Endothelial cell of umbilical vein (primary cell): ENCODE measurements at regions not wholly inside any gene's neighbourhood (a gene's known extent, or its start where the extent isn't known, plus 50 kb on each side); places are given as distances from the start of the nearest gene placed in this dataset.

Experiments used
- BruUV-seq: library from RNA; stranded (reverse); fragments of 400-500 nt; replicated peaks from 2 replicates; lab custom pipeline; 2021; lab: Mats Ljungman, UMichigan
- CTCF ChIA-PET: fragments of 300-600, 350-600 bp; sonication (Branson Sonifier 250); formaldehyde crosslinking; loops from one replicate; lab custom pipeline; 2021; ENCODE audit warnings: antibody characterized with exemption, inconsistent platforms; lab: Charles Lee
- POLR2A ChIA-PET: fragments of 300-600, 350-600 bp; sonication (Branson Sonifier 250); formaldehyde crosslinking; loops from one replicate; lab custom pipeline; 2021; ENCODE audit warnings: antibody characterized with exemption, inconsistent platforms; lab: Charles Lee
- DNase-seq: peaks from one replicate; pipeline ENCODE4 v3.0.0-alpha.2; 2011; ENCODE audit warnings: low read depth, low spot score
- FAIRE-seq: peaks from 2 replicates; lab custom pipeline; 2011; peaks lifted over from hg19 to GRCh38; lab: Jason Lieb, UNC
- H2AFZ ChIP-seq: 2 replicates; pipeline ENCODE4 v1.6.0; 2012; ENCODE audit warnings: low read depth, low read length, control low read depth, inconsistent platforms
- H3K27ac ChIP-seq: 2 replicates; pipeline ENCODE4 v1.5.1; 2011; ENCODE audit warnings: low read depth, mild to moderate bottlenecking, control low read depth, low read length, moderate library complexity; ENCODE audit not compliant: insufficient read depth
- H3K27me3 ChIP-seq, 2 experiments: 2 replicates each; pipeline versions ENCODE4 v1.6.0 to v1.6.1; 2011; ENCODE audit warnings: low read length in 2 of 2, mixed read lengths in 1 of 2; ENCODE audit not compliant: control insufficient read depth in 2 of 2, insufficient read depth in 2 of 2
- H3K36me3 ChIP-seq, 2 experiments: 2 replicates in 1 of 2; 3 replicates in 1 of 2; pipeline ENCODE4 v1.5.1; 2011; ENCODE audit warnings: low read length in 2 of 2, mild to moderate bottlenecking in 1 of 2, moderate library complexity in 1 of 2; ENCODE audit not compliant: control insufficient read depth in 2 of 2, insufficient read depth in 2 of 2; ENCODE audit errors: extremely low read depth in 1 of 2
- H3K4me1 ChIP-seq: 3 replicates; pipeline ENCODE4 v1.5.1; 2011; ENCODE audit warnings: mild to moderate bottlenecking, low read length; ENCODE audit not compliant: control insufficient read depth, insufficient read depth; ENCODE audit errors: extremely low read depth
- H3K4me2 ChIP-seq: 2 replicates; pipeline ENCODE4 v1.6.1; 2011; ENCODE audit warnings: low read length, control low read depth, mixed read lengths; ENCODE audit not compliant: insufficient read depth
- H3K4me3 ChIP-seq, 3 experiments: fragments of 200-600 bp in 1 of 3; sonication (generic), shearing (Covaris generic) in 1 of 3; replicated peaks in 1 of 3; 2 replicates each; pipeline ENCODE4 v1.5.1; 2011 to 2016; ENCODE audit warnings: control low read depth in 3 of 3, low read length in 3 of 3, mild to moderate bottlenecking in 2 of 3, inconsistent platforms in 1 of 3, low read depth in 1 of 3, moderate library complexity in 1 of 3; ENCODE audit not compliant: insufficient read depth in 1 of 3
- H3K79me2 ChIP-seq: 2 replicates; pipeline ENCODE4 v1.6.0; 2012; ENCODE audit warnings: low read length, inconsistent platforms; ENCODE audit not compliant: control insufficient read depth, insufficient read depth
- H3K9ac ChIP-seq: replicated peaks from 2 replicates; pipeline ENCODE3; 2011; ENCODE audit warnings: low read length, control low read depth; ENCODE audit not compliant: insufficient read depth; ENCODE audit errors: extremely low read depth
- H3K9me1 ChIP-seq: replicated peaks from 3 replicates; pipeline ENCODE4 v1.6.0; 2011; ENCODE audit warnings: mild to moderate bottlenecking, low read length; ENCODE audit not compliant: control insufficient read depth, insufficient read depth; ENCODE audit errors: extremely low read depth
- H3K9me3 ChIP-seq: replicated peaks from 2 replicates; pipeline ENCODE4 v1.5.1; 2012; ENCODE audit warnings: low read length, inconsistent platforms; ENCODE audit not compliant: control insufficient read depth, insufficient read depth
- H4K20me1 ChIP-seq: replicated peaks from 2 replicates; pipeline ENCODE3; 2011; ENCODE audit warnings: mild to moderate bottlenecking, low read length; ENCODE audit not compliant: control insufficient read depth, insufficient read depth; ENCODE audit errors: extremely low read depth
- CTCF ChIP-seq, 2 donors: IDR thresholded peaks; 1 replicate in 1 of 2; 2 replicates in 1 of 2; pipeline ENCODE4 v1.5.1; 2011; ENCODE audit warnings: low read length in 2 of 2, mild to moderate bottlenecking in 2 of 2, moderate library complexity in 2 of 2, control low read depth in 1 of 2, inconsistent platforms in 1 of 2, low read depth in 1 of 2; ENCODE audit not compliant: insufficient read depth in 1 of 2; ENCODE audit errors: extremely low read depth in 1 of 2
- EZH2 ChIP-seq: IDR thresholded peaks from 2 replicates; pipeline ENCODE4 v1.6.1; 2012; ENCODE audit warnings: borderline replicate concordance, low read depth, mild to moderate bottlenecking, moderate library complexity, low read length, inconsistent platforms; ENCODE audit not compliant: severe bottlenecking
- FOS ChIP-seq: IDR thresholded peaks from 2 replicates; pipeline ENCODE4 v1.6.1; 2011; ENCODE audit warnings: mild to moderate bottlenecking, low read length, moderate library complexity, borderline replicate concordance; ENCODE audit not compliant: insufficient read depth
- GATA2 ChIP-seq: IDR thresholded peaks from 2 replicates; pipeline ENCODE4 v1.7.0; 2011; ENCODE audit warnings: low read depth, mild to moderate bottlenecking, moderate library complexity, mixed read lengths, low read length; ENCODE audit not compliant: insufficient read length, insufficient read depth
- JUN ChIP-seq: IDR thresholded peaks from 2 replicates; pipeline ENCODE4 v1.6.1; 2011; ENCODE audit warnings: borderline replicate concordance, low read depth; ENCODE audit not compliant: insufficient read length, insufficient read depth
- MYC ChIP-seq: IDR thresholded peaks from one replicate; pipeline ENCODE4 v1.6.1; 2011; ENCODE audit warnings: mild to moderate bottlenecking, low read depth, low read length
- POLR2A ChIP-seq: IDR thresholded peaks from 2 replicates; pipeline ENCODE4 v1.6.1; 2012; ENCODE audit warnings: low read depth, mild to moderate bottlenecking, control low read depth, low read length
- POLR2AphosphoS5 ChIP-seq: IDR thresholded peaks from 2 replicates; pipeline ENCODE4 v1.6.1; 2012; ENCODE audit warnings: low read depth, mild to moderate bottlenecking, control low read depth, low read length, moderate library complexity; ENCODE audit not compliant: insufficient read depth
- dilution Hi-C: fragments of 300-500 bp; cut with MboI; formaldehyde crosslinking; loops from one replicate; pipeline ENCODE4 v1.15.0; 2019; ENCODE audit warnings: low sequenced_read_pairs; ENCODE audit not compliant: extremely low pct_ligation_motif_present
- intact Hi-C: fragments of 100-400 bp; cut with micrococcal nuclease; formaldehyde crosslinking; loops from one replicate; pipeline ENCODE4 v1.10.0; 2022
- TF ChIP-seq, protein P1 (sequence below): IDR thresholded peaks from 2 replicates; pipeline ENCODE4 v1.6.1; 2011; ENCODE audit not compliant: insufficient read depth, insufficient read length

DNA sequence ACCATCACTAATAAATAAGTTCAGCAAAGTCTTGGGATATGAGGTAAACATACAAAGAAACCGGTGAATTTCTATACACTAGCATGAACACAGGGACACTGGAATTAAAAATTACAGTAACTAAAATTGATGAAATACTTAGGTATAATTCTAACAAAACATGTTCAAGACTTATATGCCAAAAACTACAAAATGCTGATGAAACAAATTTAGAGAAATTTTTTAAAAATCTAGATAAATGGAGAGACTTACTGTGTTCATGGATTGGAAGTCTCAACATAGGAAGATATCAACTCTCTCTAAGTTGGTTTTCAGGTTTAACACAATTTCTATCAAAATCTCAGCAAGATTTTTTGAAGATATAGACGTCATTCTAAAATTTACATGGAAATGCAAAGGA lies 128.8 kb upstream of the RET start:
- H3K27ac ChIP-seq: no peak overlapping the region
- CTCF ChIA-PET: no interaction called here
- POLR2A ChIA-PET: no interaction called here
- TF ChIP-seq POLR2AphosphoS5 (no peak), FOS (no peak), GATA2 (no peak), CTCF (IDR thresholded peaks at IDR 0.05; ENCODE audit: extremely low read depth in 1 of 2, insufficient read depth in 1 of 2, low read depth in 1 of 2, low read length in 2 of 2) (no peak), MYC (no peak), JUN (no peak), EZH2 (no peak), POLR2A (no peak)
- TF ChIP-seq, protein P1, sequence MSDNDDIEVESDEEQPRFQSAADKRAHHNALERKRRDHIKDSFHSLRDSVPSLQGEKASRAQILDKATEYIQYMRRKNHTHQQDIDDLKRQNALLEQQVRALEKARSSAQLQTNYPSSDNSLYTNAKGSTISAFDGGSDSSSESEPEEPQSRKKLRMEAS: no peak
- FAIRE-seq (no peak), DNase-seq (no peak)
- intact Hi-C loops: no loop called here
- dilution Hi-C loops: no loop called here
- H3K9me1 ChIP-seq: no peaks in the 10 kb centered on the region
- no TSS peak for BruUV-seq
- H3K9me3 ChIP-seq: no peaks in the 10 kb centered on the region
- no peak overlapping the region for H2AFZ ChIP-seq
- peaks cover 0 to 3% of the 10 kb centered on the region in 2 experiments for H3K27me3 ChIP-seq
- no peaks in the 10 kb centered on the region for H3K36me3 ChIP-seq
- H4K20me1 ChIP-seq: no peaks in the 10 kb centered on the region
- H3K4me3 ChIP-seq: no peak overlapping the region
- no peak overlapping the region for H3K9ac ChIP-seq
- H3K4me2 ChIP-seq: no peak overlapping the region
- no peaks in the 10 kb centered on the region for H3K79me2 ChIP-seq
- H3K4me1 ChIP-seq: no peaks in the 10 kb centered on the region
